MM.1S (cell line): ENCODE measurements at regions not wholly inside any gene's neighbourhood (a gene's known extent, or its start where the extent isn't known, plus 50 kb on each side); places are given as distances from the start of the nearest gene placed in this dataset.

ENCODE experiments used
- DNase-seq: peaks from one replicate; pipeline ENCODE4 v3.0.0-alpha.2; 2015
- H2AFZ ChIP-seq: fragments of 300-600 bp; sonication (generic); 2 replicates; pipeline ENCODE4 v1.6.0; 2016; ENCODE audit warnings: antibody characterized with exemption, low read length
- H3F3A ChIP-seq: fragments of 300-600 bp; sonication (generic); 2 replicates; pipeline ENCODE4 v1.6.1; 2016; ENCODE audit warnings: mild to moderate bottlenecking, antibody characterized with exemption, low read length, moderate library complexity, mixed read lengths; ENCODE audit not compliant: insufficient read depth
- H3K27ac ChIP-seq: fragments of 300-600 bp; sonication (generic); 2 replicates; pipeline ENCODE4 v1.5.1; 2016; ENCODE audit warnings: mild to moderate bottlenecking, low read length
- H3K27me3 ChIP-seq: fragments of 300-600 bp; sonication (generic); replicated peaks from 2 replicates; pipeline ENCODE4 v1.6.0; 2016; ENCODE audit warnings: low read length; ENCODE audit not compliant: insufficient read depth
- H3K36me3 ChIP-seq: fragments of 300-600 bp; sonication (generic); replicated peaks from 2 replicates; pipeline ENCODE4 v1.6.1; 2016; ENCODE audit warnings: mild to moderate bottlenecking, low read length, mixed read lengths; ENCODE audit not compliant: insufficient read depth
- H3K4me1 ChIP-seq: fragments of 300-600 bp; sonication (generic); 2 replicates; pipeline ENCODE4 v1.6.1; 2016; ENCODE audit warnings: low read length, mixed read lengths
- H3K4me2 ChIP-seq: fragments of 300-600 bp; sonication (generic); 2 replicates; pipeline ENCODE4 v1.6.0; 2016; ENCODE audit warnings: low read depth, low read length
- H3K4me3 ChIP-seq: fragments of 300-600 bp; sonication (generic); 2 replicates; pipeline ENCODE4 v1.5.1; 2016; ENCODE audit warnings: low read length, mixed read lengths
- H3K79me2 ChIP-seq: fragments of 300-600 bp; sonication (generic); 2 replicates; pipeline ENCODE4 v1.6.1; 2016; ENCODE audit warnings: mixed run types, low read length, mixed read lengths
- H3K9ac ChIP-seq: fragments of 300-600 bp; sonication (generic); 2 replicates; pipeline ENCODE4 v1.6.1; 2016; ENCODE audit warnings: low read length, mixed read lengths
- H3K9me2 ChIP-seq: fragments of 300-600 bp; sonication (generic); replicated peaks from 2 replicates; pipeline ENCODE4 v1.6.1; 2016; ENCODE audit warnings: mild to moderate bottlenecking, low read length, mixed read lengths; ENCODE audit not compliant: insufficient read depth
- H3K9me3 ChIP-seq: fragments of 300-600 bp; sonication (generic); replicated peaks from 2 replicates; pipeline ENCODE4 v1.6.1; 2016; ENCODE audit warnings: mild to moderate bottlenecking, low read length, mixed read lengths; ENCODE audit not compliant: insufficient read depth
- H4K20me1 ChIP-seq: fragments of 300-600 bp; sonication (generic); 2 replicates; pipeline ENCODE4 v1.6.1; 2016; ENCODE audit warnings: mild to moderate bottlenecking, low read length, moderate library complexity, mixed read lengths; ENCODE audit not compliant: insufficient read depth
- CTCF ChIP-seq: fragments of 300-600 bp; sonication (generic); IDR thresholded peaks from 2 replicates; pipeline ENCODE4 v1.5.1; 2016; ENCODE audit warnings: antibody characterized with exemption, low read length, mixed read lengths
- EZH2 ChIP-seq: fragments of 300-600 bp; sonication (generic); optimal IDR thresholded peaks from 2 replicates; pipeline ENCODE3; 2017; ENCODE audit warnings: low read depth, mild to moderate bottlenecking, antibody characterized with exemption, low read length, mixed read lengths
- EZH2phosphoT487 ChIP-seq: fragments of 300-600 bp; sonication (generic); IDR thresholded peaks from 2 replicates; pipeline ENCODE4 v1.6.1; 2018; ENCODE audit warnings: antibody characterized with exemption, low read length

GRCh38 chr11:16596231-16596630 is 142.2 kb upstream of the C11orf58 start:
- Histone ChIP-seq H3K4me1 (no peaks in the 10 kb centered on the region), H3F3A (no peaks in the 10 kb centered on the region), H2AFZ (no peak overlapping the region), H4K20me1 (no peaks in the 10 kb centered on the region), H3K4me2 (no peak overlapping the region), H3K4me3 (no peak overlapping the region), H3K36me3 (no peaks in the 10 kb centered on the region), H3K9me2 (no peaks in the 10 kb centered on the region), H3K27me3 (no peaks in the 10 kb centered on the region), H3K9ac (no peak overlapping the region), H3K79me2 (no peaks in the 10 kb centered on the region), H3K27ac (no peak overlapping the region), H3K9me3 (no peaks in the 10 kb centered on the region)
- TF ChIP-seq CTCF (no peak), EZH2phosphoT487 (no peak), EZH2 (no peak)
- DNase-seq: no peak

DNA sequence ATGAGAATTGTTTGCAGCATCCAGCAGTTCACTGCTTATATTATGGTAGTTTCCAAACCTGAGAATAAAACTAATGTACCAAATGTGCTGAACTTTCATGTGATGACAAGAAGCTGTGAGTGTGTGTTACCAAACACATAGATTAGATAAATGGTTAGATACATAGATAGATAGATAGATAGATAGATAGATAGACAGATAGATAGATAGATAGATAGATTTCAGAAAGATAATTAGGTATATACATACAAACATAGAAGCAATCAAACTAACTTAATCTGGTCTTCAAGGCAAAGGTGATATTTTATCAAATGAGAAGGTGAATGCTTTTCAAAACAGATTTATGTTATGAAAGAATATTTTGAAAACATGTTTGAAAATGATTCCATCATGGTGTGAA is 147.3 kb upstream of the C11orf58 start:
- Histone ChIP-seq H3K79me2 (no peaks in the 10 kb centered on the region), H2AFZ (no peak overlapping the region), H3K4me3 (no peak overlapping the region), H3K36me3 (no peaks in the 10 kb centered on the region), H3K9ac (no peak overlapping the region), H3K9me2 (no peaks in the 10 kb centered on the region), H3F3A (no peaks in the 10 kb centered on the region), H3K27ac (no peak overlapping the region), H3K4me2 (no peak overlapping the region), H3K4me1 (no peaks in the 10 kb centered on the region), H4K20me1 (no peaks in the 10 kb centered on the region), H3K9me3 (no peaks in the 10 kb centered on the region), H3K27me3 (no peaks in the 10 kb centered on the region)
- TF ChIP-seq CTCF (no peak), EZH2phosphoT487 (no peak), EZH2 (no peak)
- DNase-seq: no peak

DNA sequence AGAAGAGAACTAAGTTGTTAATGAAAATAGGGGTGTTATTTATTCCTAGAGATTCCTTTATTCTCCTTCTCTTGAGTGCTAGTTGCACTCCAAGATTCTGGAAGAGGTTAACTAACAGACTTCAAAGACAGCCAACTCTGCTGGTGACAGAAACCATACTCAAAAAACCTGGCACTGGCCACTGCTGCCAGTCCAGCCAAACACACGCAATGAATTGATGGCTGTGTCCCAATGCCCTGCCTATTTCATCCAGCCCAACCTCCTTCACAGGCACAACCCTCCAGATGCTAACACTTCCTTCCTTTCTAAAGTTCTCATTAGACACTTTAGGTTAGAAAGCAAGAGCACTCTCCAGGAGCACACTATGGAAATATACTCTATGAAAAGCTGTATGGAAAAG is 150.8 kb upstream of the C11orf58 start:
- Histone ChIP-seq H3K9ac (no peak overlapping the region), H3F3A (no peaks in the 10 kb centered on the region), H3K4me2 (no peak overlapping the region), H3K36me3 (no peaks in the 10 kb centered on the region), H3K27me3 (no peaks in the 10 kb centered on the region), H4K20me1 (no peaks in the 10 kb centered on the region), H3K27ac (no peak overlapping the region), H3K9me2 (no peaks in the 10 kb centered on the region), H3K4me1 (no peaks in the 10 kb centered on the region), H3K79me2 (no peaks in the 10 kb centered on the region), H2AFZ (no peak overlapping the region), H3K4me3 (no peak overlapping the region), H3K9me3 (no peaks in the 10 kb centered on the region)
- TF ChIP-seq CTCF (no peak), EZH2 (no peak), EZH2phosphoT487 (no peak)
- no peak for DNase-seq
